Gastroesophageal sphincter (tissue), 2 donors: ENCODE measurements at regions not wholly inside any gene's neighbourhood (a gene's known extent, or its start where the extent isn't known, plus 50 kb on each side); places are given as distances from the start of the nearest gene placed in this dataset.

Experiments used
- POLR2A ChIP-seq, 2 donors: fragments of 450-650 bp; IDR thresholded peaks; one replicate each; pipeline ENCODE4 v1.6.1; 2017; ENCODE audit warnings: antibody characterized with exemption in 2 of 2, mild to moderate bottlenecking in 2 of 2, moderate library complexity in 1 of 2
- POLR2AphosphoS5 ChIP-seq: sonication (generic); formaldehyde crosslinking; IDR thresholded peaks from one replicate; pipeline ENCODE4 v1.6.1; 2017; ENCODE audit warnings: antibody characterized with exemption

DNA sequence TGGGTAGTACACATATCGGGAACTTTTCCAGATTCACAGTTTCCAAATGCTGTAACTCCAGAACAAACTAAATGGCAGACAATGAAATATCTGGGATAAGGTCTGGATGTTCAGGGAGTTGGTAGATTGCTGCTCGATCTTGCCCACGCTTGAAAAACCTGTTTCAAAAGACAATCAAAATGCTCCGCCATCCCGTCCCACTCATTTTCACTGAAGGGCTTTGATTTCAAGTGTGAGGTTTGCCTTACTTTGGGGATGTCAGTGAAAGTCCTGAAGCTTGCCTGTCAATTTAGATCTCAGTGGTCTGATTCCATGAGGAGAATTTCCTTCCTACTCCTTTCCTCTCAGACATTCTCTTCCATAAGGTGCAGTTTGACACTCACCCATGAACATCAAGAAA lies 236.3 kb upstream of the KCNK2 start:
- TF ChIP-seq POLR2A (IDR thresholded peaks at IDR 0.05) (no peak), POLR2AphosphoS5 (no peak)
